H1 (cell line): ENCODE measurements at regions not wholly inside any gene's neighbourhood (a gene's known extent, or its start where the extent isn't known, plus 50 kb on each side); places are given as distances from the start of the nearest gene placed in this dataset.

ENCODE experiments used
- CTCF ChIA-PET: fragments of 300-600 bp; sonication (Branson Sonifier 250); formaldehyde crosslinking; loops from one replicate; lab custom pipeline; 2021; ENCODE audit not compliant: partially characterized antibody; lab: Charles Lee
- POLR2A ChIA-PET: fragments of 300-600 bp; sonication (Branson Sonifier 250); formaldehyde crosslinking; loops from one replicate; lab custom pipeline; 2021; ENCODE audit warnings: inconsistent platforms; ENCODE audit not compliant: partially characterized antibody; lab: Charles Lee
- DNase-seq, 2 experiments: peaks; one replicate each; pipeline versions ENCODE4 v3.0.0 to v3.0.0-alpha.2; 2010 to 2022; ENCODE audit warnings: low spot score in 2 of 2, low read depth in 1 of 2, mixed read lengths in 1 of 2
- FAIRE-seq: peaks from 2 replicates; lab custom pipeline; 2011; peaks lifted over from hg19 to GRCh38; lab: Jason Lieb, UNC
- H2AFZ ChIP-seq: 2 replicates; pipeline ENCODE4 v1.8.1; 2012; ENCODE audit warnings: low read length, inconsistent platforms
- H2AK5ac ChIP-seq: 2 replicates; pipeline ENCODE4 v1.6.1; 2013; ENCODE audit warnings: low read depth, low read length
- H2BK120ac ChIP-seq: replicated peaks from 2 replicates; pipeline ENCODE3; 2013; ENCODE audit warnings: low read depth, low read length, inconsistent platforms
- H2BK12ac ChIP-seq: 2 replicates; pipeline ENCODE4 v1.6.1; 2013; ENCODE audit warnings: low read depth, low read length
- H2BK15ac ChIP-seq: 2 replicates; pipeline ENCODE4 v1.6.1; 2013; ENCODE audit warnings: low read length
- H2BK20ac ChIP-seq: 2 replicates; pipeline ENCODE4 v1.6.1; 2013; ENCODE audit warnings: low read length
- H2BK5ac ChIP-seq: 2 replicates; pipeline ENCODE4 v1.6.1; 2013; ENCODE audit warnings: low read depth, low read length
- H3K14ac ChIP-seq: 2 replicates; pipeline ENCODE4 v1.6.1; 2013; ENCODE audit warnings: inconsistent platforms; ENCODE audit not compliant: insufficient read length
- H3K18ac ChIP-seq: 2 replicates; pipeline ENCODE4 v1.6.1; 2013; ENCODE audit warnings: low read length; ENCODE audit errors: extremely low read depth
- H3K23ac ChIP-seq: 2 replicates; pipeline ENCODE4 v1.6.1; 2013; ENCODE audit warnings: inconsistent platforms; ENCODE audit not compliant: insufficient read length
- H3K23me2 ChIP-seq: 2 replicates; pipeline ENCODE4 v1.6.1; 2013; ENCODE audit warnings: low read depth, low read length
- H3K27ac ChIP-seq: 2 replicates; pipeline ENCODE4 v1.6.1; 2011; ENCODE audit warnings: low read depth, low read length, inconsistent platforms
- H3K27me3 ChIP-seq, 4 experiments: replicated peaks in 1 of 4; 1 replicate in 1 of 4; 2 replicates in 3 of 4; pipeline versions ENCODE4 v1.6.1 to v1.8.1; 2011 to 2013; ENCODE audit warnings: low read length in 3 of 4, mild to moderate bottlenecking in 3 of 4, inconsistent platforms in 2 of 4, mixed read lengths in 2 of 4, moderate library complexity in 1 of 4; ENCODE audit not compliant: control insufficient read depth in 3 of 4, insufficient read depth in 3 of 4; ENCODE audit errors: extremely low read depth in 1 of 4
- H3K36me3 ChIP-seq, 4 experiments: 2 replicates each; pipeline versions ENCODE4 v1.6.1 to v1.8.1; 2011 to 2013; ENCODE audit warnings: mild to moderate bottlenecking in 4 of 4, low read length in 3 of 4, moderate library complexity in 2 of 4, control low read depth in 1 of 4, inconsistent platforms in 1 of 4; ENCODE audit not compliant: insufficient read depth in 4 of 4, control insufficient read depth in 2 of 4
- H3K4ac ChIP-seq: replicated peaks from 2 replicates; pipeline ENCODE3; 2013; ENCODE audit warnings: low read length, low read depth, mixed read lengths, inconsistent platforms; ENCODE audit not compliant: insufficient read length
- H3K4me1 ChIP-seq, 4 experiments: replicated peaks in 1 of 4; 1 replicate in 1 of 4; 2 replicates in 3 of 4; pipeline versions ENCODE4 v1.6.1 to v1.8.1; 2011 to 2013; ENCODE audit warnings: low read length in 3 of 4, inconsistent platforms in 2 of 4, mixed read lengths in 1 of 4; ENCODE audit not compliant: insufficient read depth in 4 of 4, control insufficient read depth in 3 of 4
- H3K4me2 ChIP-seq, 2 experiments: 2 replicates each; pipeline versions ENCODE4 v1.6.1 to v1.8.1; 2011 to 2013; ENCODE audit warnings: low read depth in 2 of 2, low read length in 2 of 2, control low read depth in 1 of 2, inconsistent platforms in 1 of 2, mild to moderate bottlenecking in 1 of 2; ENCODE audit not compliant: insufficient read depth in 1 of 2
- H3K4me3 ChIP-seq, 4 experiments: fragments of 200-600, 300-600 bp in 1 of 4; sonication (generic), shearing (Covaris generic), sonication (Bioruptor Twin) in 1 of 4; 2 replicates each; pipeline versions ENCODE4 v1.5.1 to v1.8.1; 2011 to 2016; ENCODE audit warnings: low read length in 4 of 4, low read depth in 3 of 4, control low read depth in 2 of 4, inconsistent platforms in 2 of 4, mild to moderate bottlenecking in 2 of 4, mixed read lengths in 1 of 4, moderate library complexity in 1 of 4; ENCODE audit not compliant: insufficient read depth in 2 of 4; ENCODE audit errors: extremely low read depth in 1 of 4
- H3K56ac ChIP-seq: replicated peaks from 2 replicates; pipeline ENCODE3; 2013; ENCODE audit warnings: low read depth, mild to moderate bottlenecking, mixed read lengths, low read length, inconsistent platforms; ENCODE audit not compliant: insufficient read length
- H3K79me1 ChIP-seq: 2 replicates; pipeline ENCODE4 v1.6.1; 2013; ENCODE audit warnings: low read depth, low read length, control low read depth
- H3K79me2 ChIP-seq, 2 experiments: 2 replicates each; pipeline versions ENCODE4 v1.6.1 to v1.8.1; 2012 to 2013; ENCODE audit warnings: low read length in 2 of 2, mild to moderate bottlenecking in 2 of 2, inconsistent platforms in 1 of 2; ENCODE audit not compliant: insufficient read depth in 2 of 2, control insufficient read depth in 1 of 2
- H3K9ac ChIP-seq, 4 experiments: replicated peaks in 1 of 4; 1 replicate in 1 of 4; 2 replicates in 3 of 4; pipeline versions ENCODE4 v1.6.1 to v1.8.1; 2011 to 2013; ENCODE audit warnings: low read depth in 3 of 4, low read length in 3 of 4, control low read depth in 2 of 4, mild to moderate bottlenecking in 2 of 4, moderate library complexity in 2 of 4, inconsistent platforms in 1 of 4; ENCODE audit errors: extremely low read depth in 1 of 4
- H3K9me3 ChIP-seq, 2 experiments: 2 replicates each; pipeline versions ENCODE4 v1.6.1 to v1.8.1; 2012 to 2013; ENCODE audit warnings: mild to moderate bottlenecking in 2 of 2, moderate library complexity in 2 of 2, control low read depth in 1 of 2, inconsistent platforms in 1 of 2, low read depth in 1 of 2, low read length in 1 of 2, mixed read lengths in 1 of 2; ENCODE audit not compliant: insufficient read depth in 2 of 2
- H4K20me1 ChIP-seq, 2 experiments: replicated peaks in 1 of 2; 2 replicates each; pipeline versions ENCODE3 to v1.8.1; 2011 to 2013; ENCODE audit warnings: inconsistent platforms in 2 of 2, low read length in 2 of 2, mild to moderate bottlenecking in 1 of 2; ENCODE audit not compliant: insufficient read depth in 2 of 2, control insufficient read depth in 1 of 2
- H4K5ac ChIP-seq: 2 replicates; pipeline ENCODE4 v1.6.1; 2013; ENCODE audit warnings: low read length, low read depth, mixed read lengths, inconsistent platforms; ENCODE audit not compliant: insufficient read length
- H4K8ac ChIP-seq: 2 replicates; pipeline ENCODE4 v1.8.0; 2013; ENCODE audit warnings: mild to moderate bottlenecking, moderate library complexity, low read length, inconsistent platforms; ENCODE audit not compliant: insufficient read depth; ENCODE audit errors: extremely low read depth
- H4K91ac ChIP-seq: replicated peaks from 2 replicates; pipeline ENCODE3; 2013; ENCODE audit warnings: low read length, mixed read lengths, inconsistent platforms; ENCODE audit not compliant: insufficient read length
- EZH2 ChIP-seq: fragments of 200-600 bp; sonication (generic); IDR thresholded peaks from 2 replicates; pipeline ENCODE4 v1.7.1; 2012; ENCODE audit warnings: low read depth, mild to moderate bottlenecking, moderate library complexity, low read length, inconsistent platforms; ENCODE audit not compliant: severe bottlenecking
- KDM4A ChIP-seq: IDR thresholded peaks from one replicate; pipeline ENCODE4 v1.7.1; 2012; ENCODE audit warnings: low read depth, mild to moderate bottlenecking, moderate library complexity, low read length, inconsistent platforms; ENCODE audit not compliant: severe bottlenecking

DNA sequence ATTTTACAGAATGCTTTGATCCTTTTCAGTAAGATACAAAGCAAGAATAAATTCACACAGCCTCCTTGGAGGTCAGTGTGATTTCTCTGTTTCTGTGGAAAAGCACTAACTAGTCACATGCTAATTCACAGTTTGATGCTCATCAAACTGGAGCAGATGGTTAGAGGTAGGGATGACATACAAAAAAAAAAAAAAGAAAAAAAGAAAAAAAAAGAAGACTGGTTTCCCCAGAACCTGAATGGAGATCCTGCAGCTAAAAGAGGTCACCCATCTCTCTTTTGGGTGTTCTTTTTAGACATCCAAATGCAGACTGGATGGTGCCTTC is 123.7 kb upstream of the ANKRD55 start:
- H4K20me1 ChIP-seq, result no peaks in the 10 kb centered on the region
- H3K56ac ChIP-seq, result no peak overlapping the region
- H3K18ac ChIP-seq, result no peak overlapping the region
- H3K23me2 ChIP-seq, result no peaks in the 10 kb centered on the region
- FAIRE-seq, result no peak
- DNase-seq, result no peak
- H3K4me1 ChIP-seq, result no peaks in the 10 kb centered on the region
- H2BK5ac ChIP-seq, result no peak overlapping the region
- no peak overlapping the region for H2BK20ac ChIP-seq
- H4K8ac ChIP-seq, result no peak overlapping the region
- no peak overlapping the region for H2BK120ac ChIP-seq
- no peak overlapping the region for H3K14ac ChIP-seq
- no peak overlapping the region for H3K4ac ChIP-seq
- POLR2A ChIA-PET, result no interaction called here
- H2AFZ ChIP-seq, result no peak overlapping the region
- H3K36me3 ChIP-seq, result no peaks in the 10 kb centered on the region
- H3K4me2 ChIP-seq, result no peak overlapping the region
- no peak overlapping the region for H3K23ac ChIP-seq
- no peak for TF ChIP-seq KDM4A
- no peak for TF ChIP-seq EZH2
- TF ChIP-seq, all 59 proteins: peak for 0
- Histone ChIP-seq H4K5ac (no peak overlapping the region), H3K9me3 (no peaks in the 10 kb centered on the region), H3K27ac (no peak overlapping the region), H4K91ac (no peak overlapping the region), H3K27me3 (peaks cover 0 to 1% (median 0%) of the 10 kb centered on the region in 4 experiments; a peak in 1 of 7 replicates), H2AK5ac (no peak overlapping the region), H2BK15ac (no peak overlapping the region), H3K9ac (no peak overlapping the region), H3K79me2 (no peaks in the 10 kb centered on the region), H3K4me3 (no peak overlapping the region), H2BK12ac (no peak overlapping the region), H3K79me1 (no peaks in the 10 kb centered on the region)
- CTCF ChIA-PET, result interaction anchor here (0.6 kb wide), 1 partner anchor 100 kb away, joined by 5 read pairs; no protein-coding TSS in a partner anchor
